DND-41 (cell line): ENCODE measurements at regions not wholly inside any gene's neighbourhood (a gene's known extent, or its start where the extent isn't known, plus 50 kb on each side); places are given as distances from the start of the nearest gene placed in this dataset.

ENCODE experiments used
- ATAC-seq: fragments of 200-7000 bp; cut with Tn5 transposase; 3 replicates; pipeline ENCODE4 v1.9.1; 2021; ENCODE audit warnings: low read depth; ENCODE audit not compliant: insufficient read depth
- DNase-seq: peaks from one replicate; pipeline ENCODE4 v3.0.0-alpha.2; 2020
- H2AFZ ChIP-seq: 2 replicates; pipeline ENCODE4 v1.6.0; 2012; ENCODE audit warnings: low read depth, low read length
- H3K27ac ChIP-seq: 2 replicates; pipeline ENCODE4 v1.5.1; 2012; ENCODE audit warnings: low read length, inconsistent platforms
- H3K27me3 ChIP-seq: fragments of 200-600 bp; sonication (generic); 2 replicates; pipeline ENCODE4 v1.6.0; 2012; ENCODE audit warnings: low read length, mild to moderate bottlenecking, inconsistent platforms; ENCODE audit not compliant: insufficient read depth, poor library complexity
- H3K36me3 ChIP-seq: 2 replicates; pipeline ENCODE4 v1.5.1; 2012; ENCODE audit warnings: low read length, inconsistent platforms; ENCODE audit not compliant: insufficient read depth
- H3K4me1 ChIP-seq: 2 replicates; pipeline ENCODE4 v1.5.1; 2012; ENCODE audit warnings: mild to moderate bottlenecking, low read length; ENCODE audit not compliant: insufficient read depth
- H3K4me2 ChIP-seq: 2 replicates; pipeline ENCODE4 v1.6.0; 2012; ENCODE audit warnings: mild to moderate bottlenecking, moderate library complexity, low read length, inconsistent platforms; ENCODE audit not compliant: insufficient read depth
- H3K4me3 ChIP-seq, 2 experiments: fragments of 200-600 bp in 1 of 2; shearing (Covaris generic) in 1 of 2; 2 replicates each; pipeline ENCODE4 v1.5.1; 2012 to 2016; ENCODE audit warnings: inconsistent platforms in 2 of 2, low read length in 2 of 2, mild to moderate bottlenecking in 2 of 2, low read depth in 1 of 2, moderate library complexity in 1 of 2
- H3K79me2 ChIP-seq: 2 replicates; pipeline ENCODE4 v1.6.0; 2012; ENCODE audit warnings: low read length, inconsistent platforms; ENCODE audit not compliant: insufficient read depth
- H3K9ac ChIP-seq: 2 replicates; pipeline ENCODE4 v1.6.0; 2012; ENCODE audit warnings: low read depth, mild to moderate bottlenecking, inconsistent platforms, low read length, moderate library complexity
- H3K9me3 ChIP-seq: 2 replicates; pipeline ENCODE4 v1.5.1; 2012; ENCODE audit warnings: low read length, moderate library complexity, mild to moderate bottlenecking, inconsistent platforms; ENCODE audit not compliant: insufficient read depth, severe bottlenecking
- H4K20me1 ChIP-seq: 2 replicates; pipeline ENCODE4 v1.6.0; 2012; ENCODE audit warnings: low read length; ENCODE audit not compliant: insufficient read depth
- EZH2 ChIP-seq: IDR thresholded peaks from 3 replicates; pipeline ENCODE4 v1.6.1; 2012; ENCODE audit warnings: borderline replicate concordance, low read depth, mild to moderate bottlenecking, moderate library complexity, low read length, inconsistent platforms; ENCODE audit not compliant: severe bottlenecking
- TF ChIP-seq, protein P1 (sequence below): IDR thresholded peaks from 2 replicates; pipeline ENCODE4 v1.5.1; 2012; ENCODE audit warnings: borderline replicate concordance, low read length, moderate library complexity, mild to moderate bottlenecking; ENCODE audit not compliant: poor library complexity, severe bottlenecking; ENCODE audit errors: extremely low read depth

- H2AFZ ChIP-seq = no peak overlapping the region; the same call in 1 of the 2 replicates
- ATAC-seq = no peak
Measured at GRCh38 chr13:63208826-63209225, 1793.2 kb upstream of the PCDH20 start.

GRCh38 chr13:63206461-63206860 lies 1790.8 kb upstream of the PCDH20 start:
- ATAC-seq (no peak), DNase-seq (no peak)
- TF ChIP-seq, protein P1, sequence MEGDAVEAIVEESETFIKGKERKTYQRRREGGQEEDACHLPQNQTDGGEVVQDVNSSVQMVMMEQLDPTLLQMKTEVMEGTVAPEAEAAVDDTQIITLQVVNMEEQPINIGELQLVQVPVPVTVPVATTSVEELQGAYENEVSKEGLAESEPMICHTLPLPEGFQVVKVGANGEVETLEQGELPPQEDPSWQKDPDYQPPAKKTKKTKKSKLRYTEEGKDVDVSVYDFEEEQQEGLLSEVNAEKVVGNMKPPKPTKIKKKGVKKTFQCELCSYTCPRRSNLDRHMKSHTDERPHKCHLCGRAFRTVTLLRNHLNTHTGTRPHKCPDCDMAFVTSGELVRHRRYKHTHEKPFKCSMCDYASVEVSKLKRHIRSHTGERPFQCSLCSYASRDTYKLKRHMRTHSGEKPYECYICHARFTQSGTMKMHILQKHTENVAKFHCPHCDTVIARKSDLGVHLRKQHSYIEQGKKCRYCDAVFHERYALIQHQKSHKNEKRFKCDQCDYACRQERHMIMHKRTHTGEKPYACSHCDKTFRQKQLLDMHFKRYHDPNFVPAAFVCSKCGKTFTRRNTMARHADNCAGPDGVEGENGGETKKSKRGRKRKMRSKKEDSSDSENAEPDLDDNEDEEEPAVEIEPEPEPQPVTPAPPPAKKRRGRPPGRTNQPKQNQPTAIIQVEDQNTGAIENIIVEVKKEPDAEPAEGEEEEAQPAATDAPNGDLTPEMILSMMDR = no peak
- TF ChIP-seq EZH2 = no peak
- no peaks in the 10 kb centered on the region for H3K79me2 ChIP-seq
- H3K4me2 ChIP-seq = no peak overlapping the region
- H3K27ac ChIP-seq = no peak overlapping the region
- no peak overlapping the region for H2AFZ ChIP-seq
- no peaks in the 10 kb centered on the region for H3K27me3 ChIP-seq
- H3K9ac ChIP-seq = no peak overlapping the region
- no peaks in the 10 kb centered on the region for H4K20me1 ChIP-seq
- no peaks in the 10 kb centered on the region for H3K36me3 ChIP-seq
- no peaks in the 10 kb centered on the region for H3K9me3 ChIP-seq
- H3K4me3 ChIP-seq = no peak overlapping the region
- H3K4me1 ChIP-seq = no peaks in the 10 kb centered on the region

More at GRCh38 chr13:63208826-63209225, 1793.2 kb upstream of the PCDH20 start:
- no peak for TF ChIP-seq EZH2
- TF ChIP-seq, protein P1 = no peak
- Histone ChIP-seq H3K36me3 (no peaks in the 10 kb centered on the region), H3K27me3 (no peaks in the 10 kb centered on the region), H3K4me2 (no peak overlapping the region), H3K27ac (no peak overlapping the region), H3K4me1 (no peaks in the 10 kb centered on the region), H4K20me1 (no peaks in the 10 kb centered on the region), H3K4me3 (no peak overlapping the region), H3K9ac (no peak overlapping the region), H3K9me3 (no peaks in the 10 kb centered on the region), H3K79me2 (no peaks in the 10 kb centered on the region)
- no peak for DNase-seq

DNA sequence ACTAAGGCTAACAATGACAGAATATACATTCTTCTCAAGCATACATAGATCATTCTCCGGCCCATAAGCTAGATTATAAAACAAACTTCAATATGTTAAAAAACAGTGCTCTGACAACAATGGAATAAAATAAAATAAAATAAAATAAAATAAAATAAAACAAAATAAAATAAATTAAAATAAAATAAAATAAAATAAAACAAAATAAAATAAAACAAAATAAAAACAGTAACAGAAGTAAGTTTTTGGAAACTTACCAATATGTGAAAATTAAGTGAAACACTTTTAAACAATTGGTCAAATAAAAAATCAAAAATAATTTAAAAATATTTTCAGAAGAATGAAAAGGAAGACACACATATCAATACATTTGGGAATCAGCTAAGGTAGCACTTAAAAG lies 1785.8 kb upstream of the PCDH20 start:
- H3K9me3 ChIP-seq = no peaks in the 10 kb centered on the region
- H2AFZ ChIP-seq = no peak overlapping the region
- no peak overlapping the region for H3K27ac ChIP-seq
- H3K27me3 ChIP-seq = no peaks in the 10 kb centered on the region
- no peak overlapping the region for H3K9ac ChIP-seq
- no peaks in the 10 kb centered on the region for H3K4me1 ChIP-seq
- H3K4me2 ChIP-seq = no peak overlapping the region
- ATAC-seq (no peak), DNase-seq (no peak)
- no peaks in the 10 kb centered on the region for H3K79me2 ChIP-seq
- H3K4me3 ChIP-seq = no peak overlapping the region
- H3K36me3 ChIP-seq = no peaks in the 10 kb centered on the region
- TF ChIP-seq EZH2 = no peak
- TF ChIP-seq, protein P1 = no peak
- H4K20me1 ChIP-seq = no peaks in the 10 kb centered on the region

DNA sequence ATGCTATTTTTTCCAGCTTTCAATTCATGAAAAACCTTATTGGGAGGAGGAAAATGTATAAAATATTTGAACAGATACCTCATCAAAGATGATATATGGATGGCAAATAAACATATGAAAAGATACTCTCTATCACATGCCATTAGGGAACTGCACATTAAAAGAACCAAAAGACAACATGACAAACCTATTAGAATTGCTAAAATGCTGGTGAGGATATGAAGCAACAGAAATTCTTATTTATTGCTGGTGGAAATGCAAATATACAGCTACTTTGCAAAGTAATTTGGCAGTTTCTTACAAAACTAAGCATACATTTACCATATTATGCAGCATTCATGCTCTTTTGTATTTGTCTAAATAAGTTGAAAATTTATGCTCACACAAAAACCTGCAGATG lies 1783.9 kb upstream of the PCDH20 start:
- H3K79me2 ChIP-seq = no peaks in the 10 kb centered on the region
- no peak for ATAC-seq
- no peak for DNase-seq
- no peak overlapping the region for H2AFZ ChIP-seq
- no peak overlapping the region for H3K4me3 ChIP-seq
- H3K36me3 ChIP-seq = no peaks in the 10 kb centered on the region
- H3K4me2 ChIP-seq = no peak overlapping the region
- H3K27ac ChIP-seq = no peak overlapping the region
- TF ChIP-seq EZH2 = no peak
- TF ChIP-seq, protein P1 = no peak
- H4K20me1 ChIP-seq = no peaks in the 10 kb centered on the region
- no peak overlapping the region for H3K9ac ChIP-seq
- no peaks in the 10 kb centered on the region for H3K9me3 ChIP-seq
- no peaks in the 10 kb centered on the region for H3K27me3 ChIP-seq
- no peaks in the 10 kb centered on the region for H3K4me1 ChIP-seq
